ENCODE measurements at regions not wholly inside any gene's neighbourhood (a gene's known extent, or its start where the extent isn't known, plus 50 kb on each side); places are given as distances from the start of the nearest gene placed in this dataset.

- H3K27ac ChIP-seq = no peak overlapping the region
- TF ChIP-seq CTCF (conservative IDR thresholded peaks at IDR 0.05) (no peak), ZFX (IDR thresholded peaks at IDR 0.05) (no peak)
Observed at GRCh38 chr5:72622170-72622760, 115.1 kb upstream of the ZNF366 start.

- no peak overlapping the region for H3K27ac ChIP-seq
- TF ChIP-seq CTCF (conservative IDR thresholded peaks at IDR 0.05) (no peak), ZFX (IDR thresholded peaks at IDR 0.05) (no peak)
Observed at GRCh38 chr5:72621576-72621975, 114.4 kb upstream of the ZNF366 start.

- TF ChIP-seq CTCF (conservative IDR thresholded peaks at IDR 0.05) (no peak), ZFX (IDR thresholded peaks at IDR 0.05) (no peak)
- no peak overlapping the region for H3K27ac ChIP-seq
Observed at GRCh38 chr5:72619677-72620076, 112.5 kb upstream of the ZNF366 start.

GRCh38 chr5:72619251-72619650, 112.0 kb upstream of the ZNF366 start:
- TF ChIP-seq CTCF (conservative IDR thresholded peaks at IDR 0.05) = no peak
- no peak overlapping the region for H3K27ac ChIP-seq

- TF ChIP-seq CTCF (conservative IDR thresholded peaks at IDR 0.05) (no peak), ZFX (IDR thresholded peaks at IDR 0.05) (no peak)
- no peak overlapping the region for H3K27ac ChIP-seq
Observed at GRCh38 chr5:72618708-72619107, 111.5 kb upstream of the ZNF366 start.

- H3K27ac ChIP-seq = no peak overlapping the region
- TF ChIP-seq ZFX (IDR thresholded peaks at IDR 0.05) = no peak
- TF ChIP-seq CTCF (conservative IDR thresholded peaks at IDR 0.05) = no peak
Observed at GRCh38 chr5:72615061-72615460, 107.9 kb upstream of the ZNF366 start.

GRCh38 chr5:72613515-72613914, 106.3 kb upstream of the ZNF366 start:
- TF ChIP-seq ZFX (IDR thresholded peaks at IDR 0.05) (no peak), CTCF (conservative IDR thresholded peaks at IDR 0.05) (no peak)
- no peak overlapping the region for H3K27ac ChIP-seq

All from C4-2B (cell line).